ENCODE measurements at regions not wholly inside any gene's neighbourhood (a gene's known extent, or its start where the extent isn't known, plus 50 kb on each side); places are given as distances from the start of the nearest gene placed in this dataset.

DNA sequence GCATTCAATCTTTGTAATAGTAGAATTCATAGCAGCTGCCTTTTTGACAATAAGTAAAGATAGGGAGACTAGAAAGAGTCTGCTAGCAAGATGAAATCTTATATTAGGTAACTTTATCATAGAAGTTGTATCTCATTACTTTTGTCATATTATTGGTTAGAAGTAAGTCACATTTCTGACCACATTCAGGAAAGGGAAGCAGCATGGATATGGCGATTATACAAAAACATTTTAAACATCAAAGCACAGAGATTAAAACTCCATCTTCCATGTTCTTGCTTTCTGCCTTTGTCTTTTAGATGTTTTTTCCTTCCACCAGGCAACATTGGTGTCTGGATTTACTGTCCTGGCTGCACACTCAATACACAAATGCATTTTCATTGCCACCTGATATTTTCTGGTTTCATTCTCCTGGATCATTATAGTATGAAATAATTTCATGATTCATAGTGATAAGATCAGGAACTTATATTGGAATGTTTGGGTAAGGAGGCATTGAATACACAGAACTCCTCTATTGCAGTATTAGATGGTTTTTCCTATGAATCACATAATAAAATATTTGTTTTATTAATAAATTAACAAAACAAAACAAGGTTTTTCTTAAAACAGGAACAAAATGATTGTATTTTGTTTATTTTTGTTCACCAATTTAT, 1460.3 kb upstream of the CADM2 start:
- TF ChIP-seq, protein P1, sequence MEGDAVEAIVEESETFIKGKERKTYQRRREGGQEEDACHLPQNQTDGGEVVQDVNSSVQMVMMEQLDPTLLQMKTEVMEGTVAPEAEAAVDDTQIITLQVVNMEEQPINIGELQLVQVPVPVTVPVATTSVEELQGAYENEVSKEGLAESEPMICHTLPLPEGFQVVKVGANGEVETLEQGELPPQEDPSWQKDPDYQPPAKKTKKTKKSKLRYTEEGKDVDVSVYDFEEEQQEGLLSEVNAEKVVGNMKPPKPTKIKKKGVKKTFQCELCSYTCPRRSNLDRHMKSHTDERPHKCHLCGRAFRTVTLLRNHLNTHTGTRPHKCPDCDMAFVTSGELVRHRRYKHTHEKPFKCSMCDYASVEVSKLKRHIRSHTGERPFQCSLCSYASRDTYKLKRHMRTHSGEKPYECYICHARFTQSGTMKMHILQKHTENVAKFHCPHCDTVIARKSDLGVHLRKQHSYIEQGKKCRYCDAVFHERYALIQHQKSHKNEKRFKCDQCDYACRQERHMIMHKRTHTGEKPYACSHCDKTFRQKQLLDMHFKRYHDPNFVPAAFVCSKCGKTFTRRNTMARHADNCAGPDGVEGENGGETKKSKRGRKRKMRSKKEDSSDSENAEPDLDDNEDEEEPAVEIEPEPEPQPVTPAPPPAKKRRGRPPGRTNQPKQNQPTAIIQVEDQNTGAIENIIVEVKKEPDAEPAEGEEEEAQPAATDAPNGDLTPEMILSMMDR (IDR thresholded peaks at IDR 0.05; ENCODE audit: low read length), result no peak
- no peak for TF ChIP-seq EZH2phosphoT487 (IDR thresholded peaks at IDR 0.05; ENCODE audit: low read length)
- no peak for TF ChIP-seq EZH2 (optimal IDR thresholded peaks at IDR 0.05; ENCODE audit: low read depth, low read length)
